Prostate gland (tissue), 2 donors: ENCODE measurements at regions not wholly inside any gene's neighbourhood (a gene's known extent, or its start where the extent isn't known, plus 50 kb on each side); places are given as distances from the start of the nearest gene placed in this dataset.

Experiments used
- DNase-seq: peaks from one replicate; pipeline ENCODE4 v3.0.0-alpha.2; 2019; ENCODE audit warnings: low spot score
- H3K27ac ChIP-seq, 2 donors: fragments of 200-600 bp; sonication (generic); 2 replicates each; pipeline ENCODE4 v1.5.1; 2017 to 2019
- H3K27me3 ChIP-seq: fragments of 200-600 bp; sonication (generic); replicated peaks from 2 replicates; pipeline ENCODE4 v1.5.1; 2019; ENCODE audit not compliant: insufficient read depth
- H3K36me3 ChIP-seq, 2 donors: fragments of 200-600 bp; sonication (generic); 1 replicate in 1 of 2; 2 replicates in 1 of 2; pipeline versions ENCODE4 v1.5.1 to v1.8.1; 2017 to 2019
- H3K4me1 ChIP-seq: fragments of 200-600 bp; sonication (generic); replicated peaks from 2 replicates; pipeline ENCODE4 v1.5.1; 2019
- H3K4me3 ChIP-seq, 2 donors: fragments of 200-600 bp; sonication (generic); 2 replicates each; pipeline ENCODE4 v1.5.1; 2017 to 2019
- H3K9me3 ChIP-seq: fragments of 200-600 bp; sonication (generic); 2 replicates; pipeline ENCODE4 v1.5.1; 2017
- CTCF ChIP-seq, 4 experiments: fragments of 200-600 bp in 2 of 4; fragments of 450-650 bp in 2 of 4; sonication (generic) in 2 of 4; IDR thresholded peaks; 1 replicate in 3 of 4; 2 replicates in 1 of 4; pipeline ENCODE4 v1.5.1; 2016 to 2019; ENCODE audit warnings: antibody characterized with exemption in 4 of 4, mild to moderate bottlenecking in 2 of 4, moderate library complexity in 2 of 4
- POLR2A ChIP-seq: fragments of 450-650 bp; IDR thresholded peaks from one replicate; pipeline ENCODE4 v1.6.1; 2016; ENCODE audit warnings: antibody characterized with exemption, mild to moderate bottlenecking
- POLR2AphosphoS5 ChIP-seq: sonication (generic); formaldehyde crosslinking; IDR thresholded peaks from one replicate; pipeline ENCODE4 v1.6.1; 2017; ENCODE audit warnings: antibody characterized with exemption
- WGBS: methylation state at CpG from one replicate; pipeline ENCODE4 v1.1.5; 2018; 5-methylcytosine and 5-hydroxymethylcytosine counted together
- intact Hi-C: fragments of 100-400 bp; cut with DNase I; formaldehyde crosslinking; loops from one replicate; pipeline ENCODE4 v1.14.2; 2022

DNA sequence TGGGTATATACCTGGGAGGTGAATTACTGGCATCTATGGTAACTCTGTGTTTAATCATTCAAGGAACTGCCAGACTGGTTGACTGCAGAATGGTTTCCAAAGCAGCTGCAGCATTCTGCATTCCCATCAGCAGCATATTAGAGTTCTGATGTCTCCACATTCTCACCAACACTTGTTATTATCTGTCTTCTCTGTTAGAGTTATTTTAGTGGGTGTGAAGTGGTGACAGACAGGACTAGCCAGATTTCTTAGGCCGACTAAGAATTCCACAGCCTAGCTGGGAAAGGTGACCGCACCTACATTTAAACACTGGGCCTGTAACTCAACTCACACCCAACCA, 110.9 kb downstream of the TMEM170B start:
- intact Hi-C loops = no loop called here
- Histone ChIP-seq H3K9me3 (no peaks in the 10 kb centered on the region), H3K36me3 (no peaks in the 10 kb centered on the region), H3K27me3 (no peaks in the 10 kb centered on the region), H3K27ac (no peak overlapping the region), H3K4me1 (no peaks in the 10 kb centered on the region), H3K4me3 (no peak overlapping the region)
- no peak for DNase-seq
- TF ChIP-seq POLR2A (no peak), POLR2AphosphoS5 (no peak), CTCF (IDR thresholded peaks at IDR 0.05) (no peak)
- 64% methylated on average over 2 of the region's 2 CpGs for WGBS

GRCh38 chr6:11648889-11649288, 111.3 kb downstream of the TMEM170B start:
- H3K4me3 ChIP-seq = no peak overlapping the region
- no peaks in the 10 kb centered on the region for H3K9me3 ChIP-seq
- no peaks in the 10 kb centered on the region for H3K27me3 ChIP-seq
- intact Hi-C loops = no loop called here
- DNase-seq = no peak
- H3K36me3 ChIP-seq = no peaks in the 10 kb centered on the region
- H3K4me1 ChIP-seq = no peaks in the 10 kb centered on the region
- TF ChIP-seq POLR2AphosphoS5 (no peak), CTCF (IDR thresholded peaks at IDR 0.05) (no peak), POLR2A (no peak)
- H3K27ac ChIP-seq = no peak overlapping the region
- WGBS = 98% methylated on average over 20 of the region's 20 CpGs

- H3K4me1 ChIP-seq = no peaks in the 10 kb centered on the region
- H3K27ac ChIP-seq = no peak overlapping the region
- no peaks in the 10 kb centered on the region for H3K36me3 ChIP-seq
- H3K4me3 ChIP-seq = no peak overlapping the region
- no peaks in the 10 kb centered on the region for H3K27me3 ChIP-seq
- intact Hi-C loops = loop anchor here (10.0 kb wide), 2 partner anchors 645 to 955 kb away; partner anchors contain the start of gene EDN1
- DNase-seq = no peak
- 68% methylated on average over 7 of the region's 7 CpGs for WGBS
- H3K9me3 ChIP-seq = no peaks in the 10 kb centered on the region
- TF ChIP-seq POLR2AphosphoS5 (no peak), CTCF (IDR thresholded peaks at IDR 0.05) (no peak), POLR2A (no peak)
Observed at GRCh38 chr6:11650025-11650696, 112.6 kb downstream of the TMEM170B start.

DNA sequence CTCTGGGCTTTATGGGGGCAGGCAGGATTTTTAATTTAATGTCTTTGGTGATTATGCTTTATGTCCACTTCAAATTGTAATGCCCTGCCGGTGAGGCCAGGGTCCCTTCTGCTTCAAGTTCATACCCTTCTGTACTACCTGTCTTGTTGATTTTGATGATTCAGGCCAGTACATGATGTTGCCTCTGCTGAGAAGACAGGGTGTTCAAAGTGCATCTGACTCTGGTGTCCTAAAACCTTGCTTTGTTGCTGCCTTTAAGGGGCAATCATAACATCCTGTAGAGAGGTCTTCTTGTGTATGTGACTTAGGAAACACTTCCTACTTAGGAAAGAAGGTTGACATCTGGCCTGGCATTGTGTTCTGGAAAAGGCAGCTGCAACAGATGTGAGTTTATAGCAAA, 113.2 kb downstream of the TMEM170B start:
- no peak for TF ChIP-seq POLR2AphosphoS5
- no peak for TF ChIP-seq POLR2A
- no peak for TF ChIP-seq CTCF (IDR thresholded peaks at IDR 0.05)
- Histone ChIP-seq H3K27ac (no peak overlapping the region), H3K4me3 (no peak overlapping the region), H3K9me3 (no peaks in the 10 kb centered on the region), H3K4me1 (no peaks in the 10 kb centered on the region), H3K36me3 (no peaks in the 10 kb centered on the region), H3K27me3 (no peaks in the 10 kb centered on the region)
- intact Hi-C loops = loop anchor here (10.0 kb wide), 2 partner anchors 644 to 954 kb away; partner anchors contain the start of gene EDN1
- WGBS = 38% methylated on average over 1 of the region's 1 CpG
- DNase-seq = no peak

GRCh38 chr6:11653028-11653583, 115.6 kb downstream of the TMEM170B start:
- Histone ChIP-seq H3K36me3 (no peaks in the 10 kb centered on the region), H3K4me1 (no peaks in the 10 kb centered on the region), H3K27ac (no peak overlapping the region), H3K4me3 (no peak overlapping the region), H3K9me3 (no peaks in the 10 kb centered on the region), H3K27me3 (no peaks in the 10 kb centered on the region)
- WGBS = 47% methylated on average over 8 of the region's 8 CpGs
- no peak for TF ChIP-seq POLR2A
- no peak for TF ChIP-seq CTCF (IDR thresholded peaks at IDR 0.05)
- no peak for TF ChIP-seq POLR2AphosphoS5
- DNase-seq = no peak
- intact Hi-C loops = loop anchor here (10.0 kb wide), 2 partner anchors 642 to 952 kb away; partner anchors contain the start of gene EDN1
